SJCRH30 (cell line): ENCODE measurements at regions not wholly inside any gene's neighbourhood (a gene's known extent, or its start where the extent isn't known, plus 50 kb on each side); places are given as distances from the start of the nearest gene placed in this dataset.
"Not testable (repeated sequence)": the region's sequence is repeated elsewhere in the genome, so short reads cannot be mapped to it uniquely, and the experiment has no call there.

Source experiments
- DNase-seq, 2 experiments: peaks; one replicate each; pipeline ENCODE4 v3.0.0-alpha.2; 2015 to 2020
- H3K27ac ChIP-seq: fragments of 250-450 bp; sonication (Bioruptor Pico); 2 replicates; pipeline ENCODE4 v1.5.1; 2020; ENCODE audit warnings: mild to moderate bottlenecking, moderate library complexity
- H3K27me3 ChIP-seq: fragments of 250-450 bp; sonication (Bioruptor Pico); 2 replicates; pipeline ENCODE4 v1.5.1; 2020; ENCODE audit warnings: mild to moderate bottlenecking, moderate library complexity
- H3K36me3 ChIP-seq: fragments of 250-450 bp; sonication (Bioruptor Pico); 2 replicates; pipeline ENCODE4 v1.5.1; 2020; ENCODE audit warnings: mild to moderate bottlenecking, moderate library complexity
- H3K4me1 ChIP-seq: fragments of 250-450 bp; sonication (Bioruptor Pico); 2 replicates; pipeline ENCODE4 v1.5.1; 2020; ENCODE audit warnings: mild to moderate bottlenecking, moderate library complexity
- H3K4me3 ChIP-seq: fragments of 250-450 bp; sonication (Bioruptor Pico); 2 replicates; pipeline ENCODE4 v1.5.1; 2020; ENCODE audit warnings: mild to moderate bottlenecking, moderate library complexity
- H3K9me3 ChIP-seq: fragments of 250-450 bp; sonication (Bioruptor Pico); replicated peaks from 2 replicates; pipeline ENCODE4 v1.5.1; 2020; ENCODE audit warnings: mild to moderate bottlenecking, moderate library complexity

DNA sequence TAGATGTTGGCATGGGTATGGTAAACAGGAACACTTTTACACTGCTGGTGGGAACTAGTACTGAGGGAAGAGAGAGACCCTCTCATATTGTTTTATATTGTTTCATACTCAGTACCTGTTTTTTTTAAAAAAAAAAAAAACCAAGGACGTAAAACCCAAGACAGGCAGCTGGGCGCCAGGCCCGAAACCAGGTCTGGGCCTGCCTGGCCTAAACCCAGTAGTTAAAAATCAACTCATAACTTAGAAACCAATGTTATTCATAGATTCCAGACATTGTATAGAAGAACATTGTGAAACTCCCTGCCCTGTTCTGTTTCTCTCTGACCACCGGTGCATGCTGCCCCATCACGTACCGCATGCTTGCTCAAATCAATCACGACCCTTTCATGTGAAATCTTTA is 125.5 kb downstream of the FAM170A start:
- H3K27me3 ChIP-seq, H3K4me1 ChIP-seq, H3K27ac ChIP-seq, H3K4me3 ChIP-seq, H3K9me3 ChIP-seq, H3K36me3 ChIP-seq, DNase-seq: not testable (repeated sequence)

DNA sequence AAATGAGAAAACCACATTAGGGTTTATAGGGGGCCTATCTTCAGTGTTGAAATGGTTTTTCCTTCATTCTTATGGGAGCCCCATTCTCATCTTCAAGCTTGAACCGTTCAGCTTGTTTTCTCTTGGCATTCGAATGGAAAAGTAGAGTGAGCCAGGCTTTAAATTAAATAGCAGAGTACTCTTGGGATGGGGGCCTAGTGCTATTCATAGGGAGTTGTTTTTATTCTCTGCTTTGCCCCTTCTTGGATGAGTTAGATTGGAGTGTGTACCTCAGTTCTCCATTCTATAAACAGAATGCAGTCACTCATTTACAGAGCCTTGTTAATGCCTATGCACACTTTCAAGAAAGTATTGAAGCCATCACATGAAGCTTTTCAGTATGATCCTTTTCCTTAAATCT is 127.9 kb downstream of the FAM170A start:
- no peak overlapping the region for H3K4me3 ChIP-seq
- no peaks in the 10 kb centered on the region for H3K27me3 ChIP-seq
- DNase-seq: no peak
- H3K9me3 ChIP-seq: no peaks in the 10 kb centered on the region
- no peak overlapping the region for H3K27ac ChIP-seq
- no peaks in the 10 kb centered on the region for H3K36me3 ChIP-seq
- no peaks in the 10 kb centered on the region for H3K4me1 ChIP-seq

- H3K4me1 ChIP-seq, H3K27ac ChIP-seq, H3K27me3 ChIP-seq, H3K9me3 ChIP-seq, H3K36me3 ChIP-seq: not testable (repeated sequence)
- DNase-seq: peak; percentile 25 to 38
- peak overlapping the region; percentile 43 for H3K4me3 ChIP-seq
Measured at GRCh38 chr5:119769695-119770693, 140.6 kb downstream of the FAM170A start.

DNA sequence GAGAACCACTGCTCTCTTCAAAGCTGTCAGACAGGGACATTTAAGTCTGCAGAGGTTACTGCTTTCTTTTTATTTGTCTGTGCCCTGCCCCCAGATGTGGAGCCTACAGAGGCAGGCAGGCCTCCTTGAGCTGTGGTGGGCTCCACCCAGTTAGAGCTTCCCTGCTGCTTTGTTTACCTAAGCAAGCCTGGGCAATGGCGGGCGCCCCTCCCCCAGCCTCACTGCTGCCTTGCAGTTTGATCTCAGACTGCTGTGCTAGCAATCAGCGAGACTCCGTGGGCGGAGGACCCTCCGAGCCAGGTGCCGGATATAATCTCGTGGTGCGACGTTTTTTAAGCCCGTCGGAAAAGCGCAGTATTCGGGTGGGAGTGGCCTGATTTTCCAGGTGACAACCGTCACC is 150.8 kb downstream of the FAM170A start:
- H3K27ac ChIP-seq, H3K9me3 ChIP-seq, DNase-seq, H3K4me1 ChIP-seq, H3K27me3 ChIP-seq, H3K36me3 ChIP-seq, H3K4me3 ChIP-seq: not testable (repeated sequence)

DNA sequence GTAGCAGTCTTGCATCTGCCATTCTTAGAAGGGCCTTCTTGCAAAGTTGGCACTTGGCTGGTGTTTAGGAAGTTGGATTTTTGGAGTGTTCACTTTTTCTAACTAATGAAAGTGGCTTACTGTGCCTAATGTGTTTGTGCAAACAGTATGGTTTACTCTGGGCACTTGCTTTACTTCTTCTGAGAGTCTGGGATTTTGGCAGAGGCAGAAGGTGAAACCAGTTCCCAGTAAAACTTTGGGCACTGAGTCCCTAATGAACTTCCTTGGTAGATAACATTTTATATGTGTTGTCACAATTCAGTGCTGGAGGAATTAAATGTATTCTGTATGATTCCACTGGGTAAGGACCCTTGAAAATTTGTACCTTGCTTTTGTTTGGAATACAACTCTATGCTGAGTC is 155.7 kb downstream of the FAM170A start:
- Histone ChIP-seq H3K27ac (no peak overlapping the region), H3K27me3 (no peaks in the 10 kb centered on the region), H3K9me3 (no peaks in the 10 kb centered on the region), H3K4me1 (peaks cover 17% of the 10 kb centered on the region), H3K4me3 (no peak overlapping the region), H3K36me3 (no peaks in the 10 kb centered on the region)
- DNase-seq: no peak

DNA sequence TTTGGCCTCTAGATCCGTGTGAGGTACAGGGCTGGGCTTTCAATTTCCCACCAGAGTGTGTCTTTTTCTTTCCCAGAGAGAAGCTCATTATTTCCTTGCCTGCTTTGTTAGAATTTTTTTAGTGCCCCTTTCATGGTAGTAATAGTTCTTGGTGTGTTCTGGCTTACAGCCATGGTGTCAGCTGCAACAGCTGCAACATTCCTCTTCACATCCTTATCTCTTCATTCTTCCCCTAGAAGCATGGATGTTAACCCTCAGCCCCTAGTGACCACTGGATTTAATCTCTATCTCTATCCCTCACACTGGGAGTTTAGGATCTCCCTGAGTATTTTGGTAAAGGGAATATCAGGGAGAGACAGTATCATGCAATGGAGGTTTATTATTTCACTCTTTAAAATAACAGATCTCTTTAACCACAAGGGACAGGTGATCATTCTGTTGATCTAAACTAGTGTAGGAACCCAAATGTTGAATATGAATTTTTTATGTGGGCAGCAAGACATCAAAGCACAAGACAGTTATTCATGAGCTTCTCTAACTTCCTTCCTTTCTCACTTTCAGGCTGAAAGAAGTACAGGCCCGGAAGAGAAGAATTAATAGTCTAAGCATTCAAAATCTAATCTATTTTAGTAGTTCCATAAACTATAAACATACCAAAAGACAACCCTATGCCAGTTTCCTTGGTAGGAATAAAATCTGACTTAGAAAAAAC is 160.2 kb downstream of the FAM170A start:
- H3K27me3 ChIP-seq: no peaks in the 10 kb centered on the region
- no peaks in the 10 kb centered on the region for H3K9me3 ChIP-seq
- DNase-seq: peak; percentile 85 to 96
- peaks cover 24% of the 10 kb centered on the region for H3K4me1 ChIP-seq
- peak overlapping the region; percentile 95 for H3K27ac ChIP-seq
- H3K36me3 ChIP-seq: no peaks in the 10 kb centered on the region
- H3K4me3 ChIP-seq: no peak overlapping the region

DNA sequence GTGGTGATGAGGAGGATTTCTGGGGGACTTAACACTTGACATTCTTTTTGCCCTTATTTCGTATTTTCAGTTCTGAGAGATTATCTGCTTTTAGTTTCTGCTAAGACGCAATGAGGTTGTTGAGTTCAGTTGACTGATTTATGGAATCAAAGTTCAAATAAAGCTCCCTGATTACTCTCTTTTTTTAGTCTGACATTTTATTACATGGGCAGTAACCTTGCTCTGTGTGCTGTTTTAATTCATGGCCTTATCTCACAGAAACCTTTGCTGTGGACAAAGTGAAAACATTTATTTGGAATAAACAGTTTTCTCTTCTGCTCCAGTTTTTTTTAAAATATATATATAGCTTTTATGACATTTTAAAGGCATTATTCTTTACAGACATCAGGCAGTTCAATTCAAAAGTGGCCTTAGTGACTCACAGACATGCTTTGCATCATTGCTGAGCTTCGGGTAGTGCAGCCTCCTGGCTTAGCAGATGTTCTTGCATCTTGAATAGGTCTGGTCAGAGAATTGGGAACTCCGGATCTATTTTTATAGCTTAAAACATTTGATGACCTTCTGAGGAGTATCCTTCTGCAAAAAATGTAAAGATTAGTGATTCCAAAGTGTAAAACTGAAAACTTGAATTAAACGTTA is 162.9 kb downstream of the FAM170A start:
- H3K36me3 ChIP-seq: no peaks in the 10 kb centered on the region
- H3K27me3 ChIP-seq: no peaks in the 10 kb centered on the region
- peaks cover 24% of the 10 kb centered on the region for H3K4me1 ChIP-seq
- H3K27ac ChIP-seq: no peak overlapping the region
- no peak for DNase-seq
- no peak overlapping the region for H3K4me3 ChIP-seq
- H3K9me3 ChIP-seq: no peaks in the 10 kb centered on the region

GRCh38 chr5:119795768-119796167 is 166.4 kb downstream of the FAM170A start:
- no peaks in the 10 kb centered on the region for H3K27me3 ChIP-seq
- no peak overlapping the region for H3K27ac ChIP-seq
- H3K4me1 ChIP-seq: peaks cover under 1% of the 10 kb centered on the region; the same call in 1 of the 2 replicates
- H3K9me3 ChIP-seq: no peaks in the 10 kb centered on the region
- no peak for DNase-seq
- H3K36me3 ChIP-seq: no peaks in the 10 kb centered on the region
- H3K4me3 ChIP-seq: no peak overlapping the region

GRCh38 chr5:119801570-119801969 is 172.2 kb downstream of the FAM170A start:
- Histone ChIP-seq H3K4me1 (no peaks in the 10 kb centered on the region), H3K36me3 (no peaks in the 10 kb centered on the region), H3K4me3 (no peak overlapping the region), H3K27me3 (no peaks in the 10 kb centered on the region), H3K27ac (no peak overlapping the region), H3K9me3 (no peaks in the 10 kb centered on the region)
- DNase-seq: no peak

- no peaks in the 10 kb centered on the region for H3K9me3 ChIP-seq
- H3K27me3 ChIP-seq: no peaks in the 10 kb centered on the region
- H3K4me1 ChIP-seq: no peaks in the 10 kb centered on the region
- no peak overlapping the region for H3K4me3 ChIP-seq
- DNase-seq: no peak
- no peaks in the 10 kb centered on the region for H3K36me3 ChIP-seq
- H3K27ac ChIP-seq: no peak overlapping the region
Measured at GRCh38 chr5:119808024-119808423, 178.7 kb downstream of the FAM170A start.

DNA sequence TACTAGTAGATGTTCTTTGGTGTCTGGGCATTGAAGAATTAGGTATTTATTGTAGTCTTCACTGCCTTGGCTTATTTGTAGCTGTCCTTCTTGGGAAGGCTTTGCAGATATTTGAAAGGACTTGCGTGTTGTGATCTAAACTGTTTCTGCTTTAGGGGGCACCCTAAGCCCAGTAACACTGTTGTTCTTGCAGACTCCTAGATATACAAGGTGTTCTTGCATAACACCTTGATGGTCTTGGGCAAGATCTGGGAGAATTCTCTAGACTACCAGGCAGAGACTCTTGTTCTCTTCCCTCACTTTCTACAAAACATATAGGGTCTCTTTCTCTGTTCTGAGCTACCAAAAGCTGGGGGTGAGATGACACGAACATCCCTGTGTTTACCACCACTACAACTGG is 179.1 kb downstream of the FAM170A start:
- Histone ChIP-seq H3K36me3 (no peaks in the 10 kb centered on the region), H3K4me1 (no peaks in the 10 kb centered on the region), H3K27ac (no peak overlapping the region), H3K4me3 (no peak overlapping the region), H3K27me3 (no peaks in the 10 kb centered on the region), H3K9me3 (no peaks in the 10 kb centered on the region)
- DNase-seq: no peak

DNA sequence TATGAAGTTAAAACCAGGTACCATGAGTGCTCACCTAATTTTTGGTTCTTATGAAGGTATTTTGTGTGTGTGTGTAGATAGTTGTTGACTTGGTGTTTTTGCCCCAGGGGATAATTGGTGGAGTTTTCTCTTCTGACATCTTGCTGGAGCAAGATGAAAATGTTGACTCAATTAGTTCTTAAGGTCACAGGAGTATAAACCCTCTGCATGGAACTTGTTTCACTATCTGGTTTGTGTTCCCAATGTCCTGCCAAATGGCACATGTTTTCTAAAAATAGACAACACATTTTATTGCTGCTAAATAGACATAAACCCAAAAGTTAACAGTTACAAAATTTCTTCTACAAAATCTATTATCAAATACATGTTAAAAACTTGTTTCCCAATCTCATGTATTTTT is 180.9 kb downstream of the FAM170A start:
- no peak for DNase-seq
- no peaks in the 10 kb centered on the region for H3K4me1 ChIP-seq
- no peaks in the 10 kb centered on the region for H3K36me3 ChIP-seq
- H3K9me3 ChIP-seq: no peaks in the 10 kb centered on the region
- no peak overlapping the region for H3K27ac ChIP-seq
- H3K4me3 ChIP-seq: no peak overlapping the region
- H3K27me3 ChIP-seq: no peaks in the 10 kb centered on the region

- Histone ChIP-seq H3K36me3 (no peaks in the 10 kb centered on the region), H3K4me1 (no peaks in the 10 kb centered on the region), H3K4me3 (no peak overlapping the region), H3K27ac (no peak overlapping the region), H3K9me3 (no peaks in the 10 kb centered on the region), H3K27me3 (no peaks in the 10 kb centered on the region)
- DNase-seq: no peak
Measured at GRCh38 chr5:119811458-119811857, 182.1 kb downstream of the FAM170A start.

GRCh38 chr5:119814655-119815054 is 185.3 kb downstream of the FAM170A start:
- no peaks in the 10 kb centered on the region for H3K27me3 ChIP-seq
- H3K27ac ChIP-seq: no peak overlapping the region
- no peaks in the 10 kb centered on the region for H3K36me3 ChIP-seq
- H3K4me1 ChIP-seq: no peaks in the 10 kb centered on the region
- H3K4me3 ChIP-seq: no peak overlapping the region
- no peaks in the 10 kb centered on the region for H3K9me3 ChIP-seq
- DNase-seq: no peak

DNA sequence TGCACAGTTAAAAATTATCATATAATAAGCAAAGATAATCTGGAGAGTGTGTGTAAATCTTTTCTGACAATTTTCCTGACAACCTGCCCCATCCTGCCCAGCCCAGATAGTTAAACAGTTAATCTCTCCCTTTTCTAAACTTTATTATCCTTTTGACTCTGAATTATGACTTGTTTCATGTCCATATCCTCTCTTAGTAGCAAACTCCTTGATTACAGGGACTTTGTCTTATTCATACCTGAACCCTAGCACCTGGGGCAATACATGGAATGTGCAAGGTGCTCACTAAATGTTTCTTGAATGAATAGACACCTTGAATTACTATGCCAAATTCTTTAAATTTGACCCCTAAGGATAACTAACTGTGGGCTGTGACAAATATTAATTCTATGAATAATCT is 186.7 kb downstream of the FAM170A start:
- DNase-seq: no peak
- no peaks in the 10 kb centered on the region for H3K9me3 ChIP-seq
- no peak overlapping the region for H3K27ac ChIP-seq
- H3K36me3 ChIP-seq: no peaks in the 10 kb centered on the region
- H3K4me1 ChIP-seq: no peaks in the 10 kb centered on the region
- no peak overlapping the region for H3K4me3 ChIP-seq
- H3K27me3 ChIP-seq: no peaks in the 10 kb centered on the region
